HEK293 (cell line): ENCODE measurements at regions not wholly inside any gene's neighbourhood (a gene's known extent, or its start where the extent isn't known, plus 50 kb on each side); places are given as distances from the start of the nearest gene placed in this dataset.

Source experiments
- BCL6B ChIP-seq: fragments of 450-650 bp; formaldehyde crosslinking; IDR thresholded peaks from 2 replicates; pipeline ENCODE4 v1.5.1; 2017; ENCODE audit warnings: missing biosample characterization, missing genetic modification characterization
- SP2 ChIP-seq: fragments of 450-650 bp; formaldehyde crosslinking; IDR thresholded peaks from 2 replicates; pipeline ENCODE4 v1.5.1; 2016; ENCODE audit warnings: missing biosample characterization, missing genetic modification characterization
- ZBTB20 ChIP-seq: fragments of 450-650 bp; formaldehyde crosslinking; IDR thresholded peaks from 2 replicates; pipeline ENCODE4 v1.5.1; 2016; ENCODE audit warnings: missing biosample characterization, missing genetic modification characterization
- ZBTB49 ChIP-seq: fragments of 450-650 bp; formaldehyde crosslinking; IDR thresholded peaks from 2 replicates; pipeline ENCODE4 v1.5.1; 2016; ENCODE audit warnings: missing biosample characterization, missing genetic modification characterization, low read depth
- ZNF114 ChIP-seq: fragments of 450-650 bp; formaldehyde crosslinking; IDR thresholded peaks from 2 replicates; pipeline ENCODE4 v1.5.0; 2017; ENCODE audit warnings: missing biosample characterization, missing genetic modification characterization
- ZNF174 ChIP-seq: fragments of 450-650 bp; formaldehyde crosslinking; IDR thresholded peaks from 2 replicates; pipeline ENCODE4 v1.5.0; 2017; ENCODE audit warnings: missing biosample characterization, mild to moderate bottlenecking, missing genetic modification characterization
- ZNF202 ChIP-seq: fragments of 450-650 bp; formaldehyde crosslinking; IDR thresholded peaks from 2 replicates; pipeline ENCODE4 v1.5.1; 2016; ENCODE audit warnings: missing biosample characterization, missing genetic modification characterization, borderline replicate concordance
- ZNF350 ChIP-seq: fragments of 450-650 bp; formaldehyde crosslinking; IDR thresholded peaks from 2 replicates; pipeline ENCODE4 v1.5.0; 2017; ENCODE audit warnings: missing biosample characterization, mild to moderate bottlenecking, missing genetic modification characterization
- ZNF792 ChIP-seq: fragments of 450-650 bp; formaldehyde crosslinking; IDR thresholded peaks from 2 replicates; pipeline ENCODE4 v1.5.1; 2016; ENCODE audit warnings: missing biosample characterization, missing genetic modification characterization
- TF ChIP-seq, protein P1 (sequence below): fragments of 450-650 bp; formaldehyde crosslinking; IDR thresholded peaks from 2 replicates; pipeline ENCODE4 v1.5.1; 2016; ENCODE audit warnings: missing biosample characterization, missing genetic modification characterization

- no peak for TF ChIP-seq ZNF792 (tag by site-specific recombination)
- TF ChIP-seq, protein P1, sequence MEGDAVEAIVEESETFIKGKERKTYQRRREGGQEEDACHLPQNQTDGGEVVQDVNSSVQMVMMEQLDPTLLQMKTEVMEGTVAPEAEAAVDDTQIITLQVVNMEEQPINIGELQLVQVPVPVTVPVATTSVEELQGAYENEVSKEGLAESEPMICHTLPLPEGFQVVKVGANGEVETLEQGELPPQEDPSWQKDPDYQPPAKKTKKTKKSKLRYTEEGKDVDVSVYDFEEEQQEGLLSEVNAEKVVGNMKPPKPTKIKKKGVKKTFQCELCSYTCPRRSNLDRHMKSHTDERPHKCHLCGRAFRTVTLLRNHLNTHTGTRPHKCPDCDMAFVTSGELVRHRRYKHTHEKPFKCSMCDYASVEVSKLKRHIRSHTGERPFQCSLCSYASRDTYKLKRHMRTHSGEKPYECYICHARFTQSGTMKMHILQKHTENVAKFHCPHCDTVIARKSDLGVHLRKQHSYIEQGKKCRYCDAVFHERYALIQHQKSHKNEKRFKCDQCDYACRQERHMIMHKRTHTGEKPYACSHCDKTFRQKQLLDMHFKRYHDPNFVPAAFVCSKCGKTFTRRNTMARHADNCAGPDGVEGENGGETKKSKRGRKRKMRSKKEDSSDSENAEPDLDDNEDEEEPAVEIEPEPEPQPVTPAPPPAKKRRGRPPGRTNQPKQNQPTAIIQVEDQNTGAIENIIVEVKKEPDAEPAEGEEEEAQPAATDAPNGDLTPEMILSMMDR: no peak
- no peak for TF ChIP-seq ZBTB20 (tag by site-specific recombination)
- TF ChIP-seq ZBTB49 (tag by site-specific recombination): no peak
- no peak for TF ChIP-seq BCL6B
- no peak for TF ChIP-seq ZNF174 (tag by site-specific recombination)
- no peak for TF ChIP-seq SP2 (tag by site-specific recombination)
- no peak for TF ChIP-seq ZNF350 (tag by site-specific recombination)
- no peak for TF ChIP-seq ZNF114 (tag by site-specific recombination)
- no peak for TF ChIP-seq ZNF202
Observed at GRCh38 chr1:70895531-70895930, 152.1 kb downstream of the PTGER3 start.
